Thyroid gland (tissue), 4 donors: ENCODE measurements at regions not wholly inside any gene's neighbourhood (a gene's known extent, or its start where the extent isn't known, plus 50 kb on each side); places are given as distances from the start of the nearest gene placed in this dataset.

Source experiments
- DNase-seq, 2 donors: peaks; one replicate each; pipeline ENCODE4 v3.0.0-alpha.2; 2019
- H3K27ac ChIP-seq, 3 donors: fragments of 200-600 bp; sonication (generic); 1 replicate in 2 of 3; 2 replicates in 1 of 3; pipeline ENCODE4 v1.5.1; 2016 to 2019; ENCODE audit warnings: mild to moderate bottlenecking in 1 of 3, moderate library complexity in 1 of 3
- H3K27me3 ChIP-seq: fragments of 200-600 bp; sonication (generic); one replicate; pipeline ENCODE4 v1.5.1; 2019
- H3K36me3 ChIP-seq, 2 donors: fragments of 200-600 bp; sonication (generic); one replicate each; pipeline ENCODE4 v1.5.1; 2016 to 2019
- H3K4me1 ChIP-seq, 2 donors: fragments of 200-600 bp; sonication (generic); one replicate each; pipeline ENCODE4 v1.5.1; 2017 to 2019
- H3K4me3 ChIP-seq, 3 donors: fragments of 200-600 bp; sonication (generic); replicated peaks in 1 of 3; 1 replicate in 2 of 3; 2 replicates in 1 of 3; pipeline ENCODE4 v1.5.1; 2016; ENCODE audit warnings: mild to moderate bottlenecking in 1 of 3
- H3K9me3 ChIP-seq: fragments of 200-600 bp; sonication (generic); one replicate; pipeline ENCODE4 v1.5.1; 2017
- POLR2A ChIP-seq, 2 donors: fragments of 450-650 bp; IDR thresholded peaks; one replicate each; pipeline ENCODE4 v1.6.1; 2017; ENCODE audit warnings: antibody characterized with exemption in 2 of 2, mild to moderate bottlenecking in 2 of 2, moderate library complexity in 1 of 2
- WGBS, 2 donors: methylation state at CpG; one replicate each; pipeline ENCODE4 v1.1.5; 2017; 5-methylcytosine and 5-hydroxymethylcytosine counted together
- intact Hi-C: fragments of 100-400 bp; cut with DNase I; formaldehyde crosslinking; loops from one replicate; pipeline ENCODE4 v1.15.1; 2023
- TF ChIP-seq, protein P1 (sequence below), 6 experiments: fragments of 200-600 bp in 3 of 6; fragments of 450-650 bp in 3 of 6; sonication (generic) in 3 of 6; IDR thresholded peaks; one replicate each; pipeline ENCODE4 v1.5.1; 2016 to 2019; ENCODE audit warnings: antibody characterized with exemption in 6 of 6, mild to moderate bottlenecking in 2 of 6, inconsistent platforms in 1 of 6, moderate library complexity in 1 of 6

- no peak overlapping the region for H3K27ac ChIP-seq
- DNase-seq = no peak
- H3K36me3 ChIP-seq = no peaks in the 10 kb centered on the region
- H3K4me1 ChIP-seq = peaks cover 0 to 5% of the 10 kb centered on the region in 2 donors
- H3K9me3 ChIP-seq = no peaks in the 10 kb centered on the region
- no peaks in the 10 kb centered on the region for H3K27me3 ChIP-seq
- H3K4me3 ChIP-seq = no peak overlapping the region
- TF ChIP-seq, protein P1, sequence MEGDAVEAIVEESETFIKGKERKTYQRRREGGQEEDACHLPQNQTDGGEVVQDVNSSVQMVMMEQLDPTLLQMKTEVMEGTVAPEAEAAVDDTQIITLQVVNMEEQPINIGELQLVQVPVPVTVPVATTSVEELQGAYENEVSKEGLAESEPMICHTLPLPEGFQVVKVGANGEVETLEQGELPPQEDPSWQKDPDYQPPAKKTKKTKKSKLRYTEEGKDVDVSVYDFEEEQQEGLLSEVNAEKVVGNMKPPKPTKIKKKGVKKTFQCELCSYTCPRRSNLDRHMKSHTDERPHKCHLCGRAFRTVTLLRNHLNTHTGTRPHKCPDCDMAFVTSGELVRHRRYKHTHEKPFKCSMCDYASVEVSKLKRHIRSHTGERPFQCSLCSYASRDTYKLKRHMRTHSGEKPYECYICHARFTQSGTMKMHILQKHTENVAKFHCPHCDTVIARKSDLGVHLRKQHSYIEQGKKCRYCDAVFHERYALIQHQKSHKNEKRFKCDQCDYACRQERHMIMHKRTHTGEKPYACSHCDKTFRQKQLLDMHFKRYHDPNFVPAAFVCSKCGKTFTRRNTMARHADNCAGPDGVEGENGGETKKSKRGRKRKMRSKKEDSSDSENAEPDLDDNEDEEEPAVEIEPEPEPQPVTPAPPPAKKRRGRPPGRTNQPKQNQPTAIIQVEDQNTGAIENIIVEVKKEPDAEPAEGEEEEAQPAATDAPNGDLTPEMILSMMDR (IDR thresholded peaks at IDR 0.05) = no peak
- no peak for TF ChIP-seq POLR2A (IDR thresholded peaks at IDR 0.05)
- WGBS, 2 donors = 3 to 4% methylated on average over 24 to 30 of the region's 36 CpGs
- intact Hi-C loops = no loop called here
Observed at GRCh38 chr3:68007621-68008226, 353.3 kb upstream of the SUCLG2 start.

DNA sequence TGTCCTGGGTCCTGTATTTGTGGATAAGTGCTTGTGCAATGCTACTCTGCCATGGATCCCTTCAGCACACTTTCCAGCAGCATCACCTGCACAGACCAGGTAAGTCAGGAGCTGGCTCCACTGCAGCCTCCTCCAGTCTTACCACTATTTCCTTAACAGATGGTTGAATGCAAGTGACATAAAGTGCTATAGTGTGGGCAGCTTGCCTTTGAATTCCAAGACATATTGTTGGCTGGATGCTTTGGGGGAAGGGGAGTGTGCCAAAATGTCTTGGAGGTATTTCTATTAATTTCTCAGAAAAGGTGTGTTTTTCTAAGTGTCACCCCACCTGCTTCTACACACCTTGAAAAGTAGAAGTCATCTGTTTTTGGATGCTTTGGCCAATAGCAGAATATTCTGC is 352.2 kb upstream of the SUCLG2 start:
- H3K4me1 ChIP-seq = peaks cover 0 to 5% of the 10 kb centered on the region in 2 donors
- no peak for DNase-seq
- no peaks in the 10 kb centered on the region for H3K9me3 ChIP-seq
- intact Hi-C loops = no loop called here
- H3K36me3 ChIP-seq = no peaks in the 10 kb centered on the region
- no peaks in the 10 kb centered on the region for H3K27me3 ChIP-seq
- TF ChIP-seq, protein P1 (IDR thresholded peaks at IDR 0.05) = no peak
- no peak for TF ChIP-seq POLR2A (IDR thresholded peaks at IDR 0.05)
- no peak overlapping the region for H3K27ac ChIP-seq
- H3K4me3 ChIP-seq = no peak overlapping the region

- Histone ChIP-seq H3K27ac (no peak overlapping the region), H3K9me3 (no peaks in the 10 kb centered on the region), H3K4me1 (peaks cover 0 to 5% of the 10 kb centered on the region in 2 donors), H3K36me3 (no peaks in the 10 kb centered on the region), H3K27me3 (no peaks in the 10 kb centered on the region), H3K4me3 (no peak overlapping the region)
- TF ChIP-seq, protein P1 (IDR thresholded peaks at IDR 0.05) = no peak
- no peak for TF ChIP-seq POLR2A (IDR thresholded peaks at IDR 0.05)
- intact Hi-C loops = no loop called here
- no peak for DNase-seq
- 36 to 43% methylated on average over 7 of the region's 7 CpGs for WGBS, 2 donors
Observed at GRCh38 chr3:68004091-68004490, 349.7 kb upstream of the SUCLG2 start.

GRCh38 chr3:67998281-67998680 is 343.9 kb upstream of the SUCLG2 start:
- Histone ChIP-seq H3K27ac (no peak overlapping the region), H3K4me3 (no peak overlapping the region), H3K27me3 (no peaks in the 10 kb centered on the region), H3K36me3 (no peaks in the 10 kb centered on the region), H3K4me1 (no peaks in the 10 kb centered on the region), H3K9me3 (no peaks in the 10 kb centered on the region)
- intact Hi-C loops = no loop called here
- no peak for DNase-seq
- TF ChIP-seq, protein P1 (IDR thresholded peaks at IDR 0.05) = no peak
- TF ChIP-seq POLR2A (IDR thresholded peaks at IDR 0.05) = no peak
- 56 to 79% methylated on average over 1 of the region's 1 CpG for WGBS, 2 donors

GRCh38 chr3:67995206-67995605 is 340.8 kb upstream of the SUCLG2 start:
- TF ChIP-seq, protein P1 (IDR thresholded peaks at IDR 0.05) = no peak
- no peak for TF ChIP-seq POLR2A (IDR thresholded peaks at IDR 0.05)
- H3K27me3 ChIP-seq = no peaks in the 10 kb centered on the region
- H3K4me3 ChIP-seq = no peak overlapping the region
- H3K27ac ChIP-seq = no peak overlapping the region
- no peaks in the 10 kb centered on the region for H3K4me1 ChIP-seq
- no peaks in the 10 kb centered on the region for H3K36me3 ChIP-seq
- 49 to 56% methylated on average over 3 of the region's 3 CpGs for WGBS, 2 donors
- intact Hi-C loops = no loop called here
- H3K9me3 ChIP-seq = no peaks in the 10 kb centered on the region
- no peak for DNase-seq
